ENCODE measurements at regions not wholly inside any gene's neighbourhood (a gene's known extent, or its start where the extent isn't known, plus 50 kb on each side); places are given as distances from the start of the nearest gene placed in this dataset.

DNA sequence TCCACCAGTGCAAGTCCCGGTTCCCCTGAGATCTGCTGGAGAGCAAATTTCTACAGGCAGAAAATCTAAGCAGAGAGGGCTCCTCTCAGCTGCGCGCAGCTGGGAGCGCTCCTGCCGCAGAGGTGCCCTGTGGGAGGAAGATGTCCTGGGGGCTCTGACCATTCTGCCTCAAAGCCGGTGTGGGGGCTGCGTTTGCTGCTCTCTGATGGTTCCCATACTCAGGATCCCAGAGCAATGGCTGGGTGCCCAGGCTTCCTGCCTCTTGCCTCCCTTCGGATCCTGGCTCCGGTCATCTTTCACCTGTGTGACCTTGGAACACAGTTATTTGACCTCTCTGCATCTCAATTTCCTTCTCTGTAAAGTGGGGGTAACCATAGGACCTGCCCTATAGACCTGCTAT is 434.2 kb downstream of the ZNF521 start:
- TF ChIP-seq GATA3 (IDR thresholded peaks at IDR 0.05; ENCODE audit: low read depth, low read length) (no peak), GATA2 (IDR thresholded peaks at IDR 0.05; ENCODE audit: low read depth, low read length) (no peak)

DNA sequence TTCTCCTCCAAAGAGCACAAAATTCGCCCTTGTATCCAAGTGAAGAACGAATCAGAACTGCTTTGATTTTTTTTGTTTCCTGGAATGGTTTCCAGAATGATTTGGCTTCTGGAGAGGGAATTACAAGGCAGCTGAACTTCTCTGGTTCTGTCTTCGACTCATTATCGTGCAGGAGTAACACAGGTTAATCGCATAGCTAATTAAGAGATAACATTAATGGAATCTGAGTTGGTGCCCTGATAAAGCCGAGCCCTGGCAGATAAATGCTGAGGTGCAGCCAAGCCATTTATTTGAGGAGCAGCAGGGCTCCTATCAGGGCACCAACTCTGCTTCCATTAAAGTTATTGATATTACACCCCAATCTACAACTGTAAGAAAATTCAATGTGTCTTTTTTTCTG is 433.7 kb downstream of the ZNF521 start:
- no peak for TF ChIP-seq GATA3 (IDR thresholded peaks at IDR 0.05; ENCODE audit: low read depth, low read length)
- TF ChIP-seq GATA2 (IDR thresholded peaks at IDR 0.05; ENCODE audit: low read depth, low read length), result peak; percentile 38; the same call in 1 of the 2 replicates

DNA sequence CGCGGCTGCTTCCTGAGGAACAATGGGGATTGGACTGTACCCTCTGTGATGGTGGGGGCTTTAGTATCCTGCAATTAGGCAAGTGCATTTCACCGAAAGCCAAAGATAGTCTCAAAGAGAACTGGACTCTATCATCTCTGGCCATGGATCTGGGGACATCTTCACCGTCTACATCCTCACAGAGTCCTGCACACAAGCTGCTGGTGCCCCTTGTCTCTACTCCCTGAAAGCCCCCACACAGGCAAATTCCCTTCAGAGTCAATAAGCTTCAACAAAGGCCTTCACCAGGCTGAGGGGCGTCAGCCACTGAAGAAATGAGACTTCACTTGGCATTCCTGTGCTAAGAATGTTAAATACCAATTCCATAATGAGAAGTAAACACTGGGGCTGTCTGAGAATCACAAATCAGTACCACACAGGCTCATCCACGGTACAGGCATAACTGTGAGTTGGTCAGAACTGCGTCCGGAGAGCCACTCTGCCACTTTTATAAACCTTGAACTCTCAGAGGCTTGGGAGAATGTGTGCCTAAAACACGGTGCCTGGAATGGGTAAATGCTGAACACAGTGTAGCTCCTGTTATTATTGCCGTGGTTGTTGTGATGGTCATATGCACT is 432.7 kb downstream of the ZNF521 start:
- no peak for TF ChIP-seq GATA2 (IDR thresholded peaks at IDR 0.05; ENCODE audit: low read depth, low read length)
- TF ChIP-seq GATA3 (IDR thresholded peaks at IDR 0.05; ENCODE audit: low read depth, low read length), result no peak

DNA sequence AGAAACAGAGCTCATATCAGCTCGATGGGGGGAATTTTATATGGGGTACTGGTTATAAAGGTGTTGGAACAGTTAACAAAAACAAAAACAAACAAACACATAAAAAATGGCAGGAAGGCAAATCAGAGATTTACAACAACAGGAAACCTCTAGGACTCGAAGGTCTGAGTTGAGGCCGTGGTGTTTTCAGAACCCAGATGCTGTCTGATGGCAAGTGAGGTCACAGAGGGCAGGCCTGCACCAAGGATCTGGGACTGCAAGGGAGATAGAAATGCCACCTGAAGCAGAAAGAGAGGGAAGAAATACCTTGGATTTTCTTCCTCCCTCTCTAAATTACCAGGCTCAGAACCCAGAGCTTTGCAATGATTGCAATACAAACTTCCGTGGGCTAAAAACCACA is 429.5 kb downstream of the ZNF521 start:
- TF ChIP-seq GATA2 (IDR thresholded peaks at IDR 0.05; ENCODE audit: low read depth, low read length) (no peak), GATA3 (IDR thresholded peaks at IDR 0.05; ENCODE audit: low read depth, low read length) (no peak)

DNA sequence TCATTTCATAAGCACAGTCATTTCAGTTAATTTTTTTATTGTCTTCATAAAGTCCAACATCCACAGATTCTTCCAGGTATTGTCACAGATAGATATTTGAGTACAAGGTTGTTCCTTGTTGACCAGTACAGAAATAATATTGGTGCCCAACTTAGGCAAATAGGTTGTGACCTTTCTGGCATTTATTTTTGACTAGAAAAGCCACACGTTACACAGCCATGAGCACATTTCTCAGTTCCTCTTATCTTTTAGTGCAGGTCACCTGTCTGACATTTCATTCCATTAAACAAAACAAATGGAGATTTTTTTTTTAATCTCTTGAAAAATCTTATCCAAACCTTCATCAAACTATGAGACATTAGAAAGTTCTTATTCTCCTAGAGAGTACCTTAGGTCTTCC is 428.8 kb downstream of the ZNF521 start:
- no peak for TF ChIP-seq GATA3 (IDR thresholded peaks at IDR 0.05; ENCODE audit: low read depth, low read length)
- TF ChIP-seq GATA2 (IDR thresholded peaks at IDR 0.05; ENCODE audit: low read depth, low read length), result no peak

DNA sequence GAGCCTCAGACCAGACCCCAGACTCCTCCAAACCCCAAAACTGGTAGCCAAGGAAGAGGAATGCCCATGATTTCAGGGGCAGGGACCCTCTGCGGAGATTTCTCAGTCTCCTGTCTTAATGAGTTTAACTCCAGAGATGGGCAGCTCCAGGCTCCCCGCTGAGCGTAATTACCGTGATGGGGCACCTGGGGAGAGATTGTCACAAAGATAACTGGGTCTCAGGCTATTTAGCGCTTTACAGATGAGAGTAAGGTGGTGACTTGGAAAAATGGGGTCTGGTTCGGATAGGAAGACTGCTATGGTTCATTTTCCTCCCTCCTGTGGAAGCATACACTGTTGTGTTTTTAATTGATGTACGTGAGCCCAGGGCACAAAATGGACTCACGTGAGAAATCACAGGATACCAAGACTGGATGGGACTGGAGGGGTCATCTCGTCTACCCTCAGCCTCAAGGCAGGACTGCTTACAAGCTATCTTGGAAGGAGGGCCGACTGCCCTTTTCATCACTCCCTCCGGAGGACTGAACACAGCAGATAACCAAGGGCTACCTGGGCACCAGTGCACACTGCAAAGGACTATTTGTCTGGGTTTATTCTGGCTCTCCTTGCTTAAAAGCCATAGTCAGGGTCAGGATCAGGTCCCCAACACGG is 427.8 kb downstream of the ZNF521 start:
- TF ChIP-seq GATA3 (IDR thresholded peaks at IDR 0.05; ENCODE audit: low read depth, low read length) (no peak), GATA2 (IDR thresholded peaks at IDR 0.05; ENCODE audit: low read depth, low read length) (0 out of 2 replicates have a peak, but pooled peaks have one; percentile 14)

DNA sequence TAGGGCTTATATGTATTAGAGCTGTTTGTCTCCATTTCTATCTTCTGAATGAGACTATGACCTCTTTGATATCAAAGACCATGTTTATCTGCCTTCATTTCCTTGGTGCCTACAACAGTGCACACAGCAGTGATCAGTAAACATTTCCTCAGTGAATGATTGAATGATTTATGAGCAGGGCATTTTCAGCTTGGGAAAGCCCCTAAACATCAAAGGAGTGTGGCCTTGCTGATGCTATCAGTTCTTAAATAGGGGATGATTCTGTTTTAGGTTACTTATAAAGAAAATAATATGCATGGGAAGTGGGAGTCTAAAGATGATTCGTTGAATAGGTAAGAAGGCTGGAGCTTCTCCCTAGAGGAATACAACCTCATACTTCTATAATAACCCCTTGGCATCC is 425.3 kb downstream of the ZNF521 start:
- no peak for TF ChIP-seq GATA3 (IDR thresholded peaks at IDR 0.05; ENCODE audit: low read depth, low read length)
- TF ChIP-seq GATA2 (IDR thresholded peaks at IDR 0.05; ENCODE audit: low read depth, low read length), result no peak

DNA sequence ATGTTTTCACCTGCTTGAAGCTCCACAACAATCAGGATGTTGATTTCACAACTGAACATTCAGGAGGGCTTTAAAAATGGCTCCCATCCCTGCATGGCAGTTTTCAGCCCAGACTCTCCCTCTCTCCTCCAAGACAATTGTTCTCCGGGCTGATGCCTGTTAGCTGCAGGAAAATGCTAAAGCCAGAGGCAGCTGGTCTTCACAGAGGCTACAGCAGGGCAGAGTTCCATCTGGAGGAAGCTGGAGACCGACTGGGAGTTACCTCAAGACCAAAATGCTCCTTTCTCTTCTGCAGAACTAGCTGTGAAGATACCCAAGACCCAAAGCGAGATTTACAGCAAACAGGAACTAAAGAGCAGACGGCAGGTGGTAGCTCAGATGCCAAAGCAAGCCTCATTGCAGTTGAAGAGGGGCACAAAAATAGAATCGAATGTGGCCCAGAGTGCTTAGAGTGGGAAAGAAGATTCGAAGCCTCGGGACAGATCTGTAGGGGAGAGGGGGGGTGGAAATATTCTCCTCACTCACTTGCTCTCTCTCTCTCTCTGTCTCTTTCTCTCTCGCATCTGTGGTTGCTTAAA is 423.6 kb downstream of the ZNF521 start:
- TF ChIP-seq GATA3 (IDR thresholded peaks at IDR 0.05; ENCODE audit: low read depth, low read length), result no peak
- TF ChIP-seq GATA2 (IDR thresholded peaks at IDR 0.05; ENCODE audit: low read depth, low read length), result no peak

DNA sequence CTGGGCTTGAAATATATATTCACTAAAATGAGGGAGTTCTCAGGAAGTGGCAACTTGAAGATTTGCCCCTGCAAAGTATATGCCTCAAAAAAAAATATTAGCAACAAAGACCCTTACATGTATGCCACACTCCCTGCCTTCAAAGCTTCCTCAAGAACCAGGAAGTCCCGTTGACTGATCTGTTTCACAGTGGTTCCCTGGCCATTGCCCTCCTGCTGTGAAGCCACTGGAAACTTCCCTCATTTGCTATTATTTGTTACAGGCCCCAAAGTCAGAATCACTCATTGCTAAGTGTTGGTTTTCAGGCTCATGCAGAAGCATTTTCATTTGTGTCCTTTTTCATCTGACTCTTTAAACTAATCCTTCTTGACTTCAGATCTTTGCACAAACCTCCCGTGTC is 421.5 kb downstream of the ZNF521 start:
- TF ChIP-seq GATA3 (IDR thresholded peaks at IDR 0.05; ENCODE audit: low read depth, low read length) (no peak), GATA2 (IDR thresholded peaks at IDR 0.05; ENCODE audit: low read depth, low read length) (no peak)

DNA sequence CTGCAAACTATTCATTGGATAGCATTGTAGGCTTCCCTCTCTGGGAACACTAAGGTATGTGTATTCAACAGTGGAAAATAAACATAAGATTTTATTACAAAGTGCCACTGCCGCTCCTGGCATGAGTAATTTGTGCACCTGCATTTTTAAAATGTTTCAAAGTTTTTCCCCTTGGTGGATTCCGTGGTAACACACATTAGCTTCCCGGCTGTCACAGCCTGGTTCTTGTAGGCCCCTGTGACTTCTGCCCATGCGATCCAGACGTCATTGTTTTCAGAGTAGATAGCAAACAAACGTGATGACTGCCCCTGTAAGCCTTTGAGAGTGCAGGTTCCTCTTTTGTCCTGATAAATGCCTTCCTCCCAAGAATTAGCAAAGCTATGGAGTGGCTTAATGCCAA is 421.0 kb downstream of the ZNF521 start:
- TF ChIP-seq GATA2 (IDR thresholded peaks at IDR 0.05; ENCODE audit: low read depth, low read length) (no peak), GATA3 (IDR thresholded peaks at IDR 0.05; ENCODE audit: low read depth, low read length) (no peak)

DNA sequence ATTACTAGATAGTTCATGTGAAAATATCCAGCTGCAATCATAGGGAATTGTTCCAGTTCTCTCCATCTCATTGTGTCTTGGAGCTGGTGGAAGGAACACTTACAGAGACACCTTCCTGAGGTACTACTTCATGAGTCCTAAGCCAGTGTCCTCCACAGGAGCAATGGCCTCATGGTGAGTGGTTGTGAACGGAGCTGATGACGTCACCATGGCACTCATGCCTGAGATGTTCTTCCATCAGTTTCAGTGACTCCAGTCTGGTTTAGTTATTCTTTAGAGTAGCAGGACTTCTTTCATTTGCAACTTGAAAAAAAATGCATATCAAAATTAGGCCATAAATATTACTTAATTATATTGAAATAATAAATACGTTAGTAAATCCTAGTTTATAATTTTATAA is 418.6 kb downstream of the ZNF521 start:
- TF ChIP-seq GATA3 (IDR thresholded peaks at IDR 0.05; ENCODE audit: low read depth, low read length) (no peak), GATA2 (IDR thresholded peaks at IDR 0.05; ENCODE audit: low read depth, low read length) (no peak)

DNA sequence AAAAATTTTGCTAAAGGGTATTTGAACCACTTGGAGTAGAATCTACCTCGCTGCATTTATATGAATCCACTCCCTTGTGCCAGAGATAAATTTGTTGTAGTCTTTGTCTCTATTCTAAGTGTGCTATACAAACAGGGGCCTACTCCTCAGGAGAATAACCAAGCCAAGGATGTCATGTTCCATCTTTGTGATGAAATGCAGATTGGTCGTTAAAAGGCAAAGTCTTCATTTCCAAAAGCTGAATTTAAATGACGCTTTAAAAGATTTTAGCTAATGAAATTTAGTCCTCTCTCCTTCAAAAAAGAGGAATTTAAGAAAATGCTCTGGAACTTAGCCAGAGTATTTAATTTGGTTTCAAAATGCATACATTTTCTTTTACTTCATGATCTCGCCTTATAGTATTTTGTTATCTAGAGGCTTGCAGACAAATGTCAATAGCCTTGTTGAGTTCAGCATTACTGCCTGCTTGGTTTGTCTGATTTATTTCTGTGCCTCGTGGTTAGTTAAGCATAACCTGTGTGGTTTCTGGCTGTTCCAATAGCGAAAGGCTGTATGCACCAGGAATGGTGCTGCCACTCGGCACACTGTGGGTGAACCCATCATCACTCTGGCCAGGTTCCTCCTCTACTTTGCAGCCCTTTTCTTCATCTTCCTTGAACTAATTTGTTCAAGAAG is 417.6 kb downstream of the ZNF521 start:
- TF ChIP-seq GATA2 (IDR thresholded peaks at IDR 0.05; ENCODE audit: low read depth, low read length) (no peak), GATA3 (IDR thresholded peaks at IDR 0.05; ENCODE audit: low read depth, low read length) (no peak)

DNA sequence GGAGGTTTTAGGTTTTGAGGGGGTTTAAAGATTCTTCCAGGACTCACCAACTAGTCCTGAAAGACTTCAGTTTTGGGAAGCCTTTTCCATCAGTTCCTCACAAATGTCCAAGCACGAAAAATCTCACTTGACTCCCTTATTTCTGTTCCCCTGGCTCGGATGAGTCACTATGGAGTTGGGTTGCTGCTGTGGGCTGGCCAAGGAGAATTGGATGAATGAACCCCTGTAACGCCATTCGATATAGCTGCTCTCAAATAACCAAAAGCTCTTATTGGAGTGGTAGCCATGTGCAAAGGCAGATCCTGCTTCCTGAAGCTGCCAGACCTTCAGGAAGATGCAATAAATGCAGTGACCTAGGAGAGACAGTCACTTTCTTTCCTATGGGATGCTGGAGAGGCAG is 417.0 kb downstream of the ZNF521 start:
- TF ChIP-seq GATA3 (IDR thresholded peaks at IDR 0.05; ENCODE audit: low read depth, low read length), result no peak
- no peak for TF ChIP-seq GATA2 (IDR thresholded peaks at IDR 0.05; ENCODE audit: low read depth, low read length)

DNA sequence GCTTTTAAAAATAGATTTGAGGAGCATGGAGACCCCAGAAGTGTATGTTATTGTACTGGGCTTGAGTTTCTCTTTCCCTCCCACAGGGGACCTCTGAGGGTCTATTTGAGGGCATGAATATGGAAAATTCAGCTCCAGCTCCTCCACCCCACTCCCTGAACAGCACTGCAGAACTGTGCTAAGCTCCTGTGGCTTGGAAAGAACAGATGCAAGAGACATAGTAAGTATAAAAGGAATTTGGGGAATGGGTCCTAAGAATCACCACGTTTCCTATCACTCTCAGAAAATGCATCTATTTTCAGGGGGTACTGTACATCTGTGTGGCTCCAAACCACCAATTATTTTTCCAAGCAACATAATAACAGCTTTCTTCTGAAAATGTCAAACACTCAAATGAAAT is 416.1 kb downstream of the ZNF521 start:
- TF ChIP-seq GATA3 (IDR thresholded peaks at IDR 0.05; ENCODE audit: low read depth, low read length), result no peak
- TF ChIP-seq GATA2 (IDR thresholded peaks at IDR 0.05; ENCODE audit: low read depth, low read length), result no peak

DNA sequence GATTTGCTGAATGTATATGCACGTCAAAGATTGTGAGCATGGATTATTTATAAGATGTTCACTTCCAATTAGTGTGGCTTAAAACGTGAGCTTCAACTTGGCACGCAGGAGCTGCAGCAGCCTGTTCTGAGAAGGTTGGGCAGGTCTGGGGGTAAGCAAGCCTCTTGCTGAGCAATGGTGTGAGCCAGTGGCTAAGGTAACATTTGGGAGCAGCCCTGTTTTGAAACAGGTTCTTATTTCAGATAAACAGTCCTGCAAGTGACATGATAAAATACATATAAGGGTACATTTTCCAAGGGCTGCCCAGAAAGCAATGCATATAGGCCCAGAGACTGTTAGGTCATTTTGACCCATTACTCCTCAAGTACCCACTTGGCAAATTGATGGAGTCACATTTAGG is 415.3 kb downstream of the ZNF521 start:
- TF ChIP-seq GATA3 (IDR thresholded peaks at IDR 0.05; ENCODE audit: low read depth, low read length), result no peak
- TF ChIP-seq GATA2 (IDR thresholded peaks at IDR 0.05; ENCODE audit: low read depth, low read length), result no peak
